Fibroblast of mammary gland (primary cell): ENCODE measurements at regions not wholly inside any gene's neighbourhood (a gene's known extent, or its start where the extent isn't known, plus 50 kb on each side); places are given as distances from the start of the nearest gene placed in this dataset.
A peak's percentile ranks its signal among the peaks of the same experiment; 100 is the strongest.

ENCODE experiments used
- DNase-seq: peaks from one replicate; pipeline ENCODE4 v3.0.0-alpha.2; 2010; ENCODE audit warnings: low read depth
- H3K4me3 ChIP-seq: 2 replicates; pipeline ENCODE4 v1.5.1; 2011; ENCODE audit warnings: low read depth, mild to moderate bottlenecking, low read length, moderate library complexity; ENCODE audit not compliant: control insufficient read depth
- TF ChIP-seq, protein P1 (sequence below): conservative IDR thresholded peaks from 2 replicates; pipeline ENCODE4 v1.5.1; 2011; ENCODE audit warnings: low read depth, low read length, inconsistent platforms; ENCODE audit not compliant: control insufficient read depth, insufficient read depth

DNA sequence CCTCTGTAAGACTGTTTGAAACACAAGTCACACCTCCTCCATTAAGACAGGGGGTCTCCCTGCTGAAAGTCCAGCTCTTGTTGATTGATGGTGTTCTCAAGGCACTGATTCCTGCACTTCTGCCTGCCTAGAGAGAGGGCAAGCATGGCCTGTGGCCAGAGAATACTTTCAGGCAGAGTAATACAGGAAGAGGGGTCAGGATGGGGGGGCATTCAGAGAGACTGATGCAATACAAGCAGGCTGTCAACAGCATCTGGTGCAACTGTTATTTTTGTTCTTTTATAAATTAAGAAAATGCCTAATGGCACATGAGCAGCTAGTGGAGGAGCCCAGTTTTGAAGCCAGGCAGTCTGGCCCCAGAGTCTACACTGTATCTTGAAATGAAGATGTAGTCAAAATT lies 302.2 kb downstream of the DIRAS2 start:
- no peak overlapping the region for H3K4me3 ChIP-seq
- TF ChIP-seq, protein P1, sequence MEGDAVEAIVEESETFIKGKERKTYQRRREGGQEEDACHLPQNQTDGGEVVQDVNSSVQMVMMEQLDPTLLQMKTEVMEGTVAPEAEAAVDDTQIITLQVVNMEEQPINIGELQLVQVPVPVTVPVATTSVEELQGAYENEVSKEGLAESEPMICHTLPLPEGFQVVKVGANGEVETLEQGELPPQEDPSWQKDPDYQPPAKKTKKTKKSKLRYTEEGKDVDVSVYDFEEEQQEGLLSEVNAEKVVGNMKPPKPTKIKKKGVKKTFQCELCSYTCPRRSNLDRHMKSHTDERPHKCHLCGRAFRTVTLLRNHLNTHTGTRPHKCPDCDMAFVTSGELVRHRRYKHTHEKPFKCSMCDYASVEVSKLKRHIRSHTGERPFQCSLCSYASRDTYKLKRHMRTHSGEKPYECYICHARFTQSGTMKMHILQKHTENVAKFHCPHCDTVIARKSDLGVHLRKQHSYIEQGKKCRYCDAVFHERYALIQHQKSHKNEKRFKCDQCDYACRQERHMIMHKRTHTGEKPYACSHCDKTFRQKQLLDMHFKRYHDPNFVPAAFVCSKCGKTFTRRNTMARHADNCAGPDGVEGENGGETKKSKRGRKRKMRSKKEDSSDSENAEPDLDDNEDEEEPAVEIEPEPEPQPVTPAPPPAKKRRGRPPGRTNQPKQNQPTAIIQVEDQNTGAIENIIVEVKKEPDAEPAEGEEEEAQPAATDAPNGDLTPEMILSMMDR, result no peak
- DNase-seq, result peak; percentile 63

DNA sequence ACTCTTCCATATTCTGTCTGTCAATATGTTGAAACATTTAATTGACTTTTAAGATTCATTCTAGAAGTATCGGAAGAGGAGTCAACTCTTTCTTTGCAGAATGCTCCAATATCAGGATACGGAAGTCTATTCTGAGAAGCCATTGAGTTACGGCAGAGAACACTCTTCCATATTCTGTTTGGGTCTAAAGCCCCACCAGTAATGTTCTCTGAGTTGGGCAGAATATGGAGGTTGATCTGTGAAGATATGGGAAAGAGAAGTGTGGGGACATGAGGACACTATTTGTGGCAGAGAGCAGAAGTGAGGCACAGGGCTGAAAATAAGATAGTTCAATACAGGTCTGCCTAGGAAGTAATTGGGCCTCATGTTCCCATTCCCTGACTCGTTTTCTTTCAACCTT lies 300.0 kb downstream of the DIRAS2 start:
- DNase-seq, result no peak
- TF ChIP-seq, protein P1, result no peak
- H3K4me3 ChIP-seq, result no peak overlapping the region

DNA sequence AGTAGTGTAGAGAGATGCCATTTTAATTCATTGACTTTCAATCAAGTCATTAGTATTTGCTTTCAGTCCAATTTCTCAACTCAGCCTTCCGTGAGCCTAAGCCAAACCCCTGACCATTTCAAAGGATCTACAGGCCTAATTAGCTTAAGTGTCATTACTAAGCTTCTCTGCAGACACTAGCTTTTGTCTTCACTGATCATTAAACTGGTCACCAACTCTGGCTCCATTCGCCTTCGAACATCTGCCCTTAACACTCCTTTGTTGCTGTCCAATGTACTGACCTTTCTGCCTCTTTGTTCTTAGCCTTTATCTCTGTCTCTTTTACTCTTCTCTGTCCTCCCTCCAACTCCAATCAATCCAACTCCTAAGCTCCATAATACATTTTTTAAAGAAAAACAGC lies 299.3 kb downstream of the DIRAS2 start:
- DNase-seq, result peak; percentile 31
- TF ChIP-seq, protein P1, result no peak

DNA sequence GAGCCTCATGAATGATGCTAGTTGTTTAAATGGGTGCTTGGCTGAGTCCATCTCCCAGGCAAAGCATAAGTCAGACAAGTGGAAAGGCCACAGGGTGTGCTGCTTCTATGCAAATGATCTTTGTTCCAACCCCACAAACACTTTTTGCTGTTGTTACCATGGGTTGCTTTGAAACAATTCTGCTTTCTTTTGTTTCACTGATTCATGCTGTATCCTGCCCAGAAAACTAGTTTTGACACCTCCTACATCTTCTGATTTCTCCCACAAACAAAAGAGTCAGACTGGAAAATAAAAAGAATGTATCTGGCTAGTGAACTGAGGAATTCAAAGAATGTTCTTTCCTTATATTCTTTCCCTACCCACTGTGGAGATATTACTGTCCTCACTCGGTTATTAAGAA lies 298.6 kb downstream of the DIRAS2 start:
- peak; percentile 30 for DNase-seq
- TF ChIP-seq, protein P1, result no peak
- H3K4me3 ChIP-seq, result no peak overlapping the region

More for the DNA sequence above, 299.3 kb downstream of the DIRAS2 start:
- no peak overlapping the region for H3K4me3 ChIP-seq

DNA sequence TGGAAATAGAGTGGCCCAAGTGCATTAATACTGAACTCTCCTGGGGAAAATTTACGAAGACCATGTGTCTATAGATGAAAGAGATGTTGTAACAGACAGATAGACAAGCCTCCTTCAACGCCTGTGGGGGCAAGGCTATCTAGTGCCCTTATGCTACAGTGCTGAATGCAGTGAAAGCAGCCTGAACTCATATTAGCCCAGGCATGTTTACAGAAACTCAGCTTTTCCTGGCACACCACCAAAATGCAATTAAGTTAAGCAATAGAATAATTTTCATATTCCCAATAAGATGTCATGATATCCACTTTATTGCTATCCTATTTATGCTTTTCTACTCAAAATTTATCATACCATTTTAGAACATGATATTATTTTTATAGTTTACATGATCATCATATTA lies 277.0 kb downstream of the DIRAS2 start:
- TF ChIP-seq, protein P1, result no peak
- H3K4me3 ChIP-seq, result no peak overlapping the region
- no peak for DNase-seq

DNA sequence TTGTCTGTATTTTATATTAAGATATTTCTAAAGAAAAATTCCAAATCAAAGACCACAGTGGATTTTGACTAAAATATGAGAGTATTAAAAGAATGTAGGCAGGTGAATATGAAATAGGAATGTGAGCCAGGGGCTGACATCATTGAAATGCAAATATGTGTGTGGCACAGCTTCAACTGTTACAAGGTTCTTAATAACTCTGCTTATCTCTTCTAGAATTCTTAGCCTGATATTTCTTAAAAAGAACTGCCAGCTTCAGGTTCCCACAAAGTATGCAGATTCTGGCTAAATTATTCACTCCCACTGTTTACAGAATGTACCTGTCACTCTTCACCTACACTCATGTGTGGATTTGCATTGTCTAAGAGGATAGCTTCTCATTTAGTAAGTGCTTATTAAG lies 274.4 kb downstream of the DIRAS2 start:
- no peak for DNase-seq
- TF ChIP-seq, protein P1, result no peak
- no peak overlapping the region for H3K4me3 ChIP-seq

DNA sequence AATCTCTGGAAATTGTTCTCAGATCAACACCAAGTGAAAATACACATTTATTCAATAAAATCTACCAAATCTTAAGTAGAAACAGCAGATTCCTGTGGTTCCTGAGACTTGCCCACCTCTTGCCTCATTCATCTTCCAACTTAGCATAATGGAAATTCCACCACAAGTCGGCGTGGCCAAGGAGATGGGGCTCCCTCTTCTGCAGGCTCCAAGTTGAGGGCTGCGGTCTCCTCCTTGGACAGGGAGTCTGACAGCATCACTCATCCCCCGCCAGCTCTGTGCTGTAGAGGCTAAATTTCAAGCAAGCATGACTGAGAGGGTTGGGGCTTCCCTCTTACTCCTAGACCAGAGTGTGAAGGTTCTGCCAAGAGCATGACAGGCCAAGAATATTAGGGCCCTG lies 273.7 kb downstream of the DIRAS2 start:
- TF ChIP-seq, protein P1, result no peak
- no peak for DNase-seq
- no peak overlapping the region for H3K4me3 ChIP-seq
